HG03520 (cell line): ENCODE measurements at regions not wholly inside any gene's neighbourhood (a gene's known extent, or its start where the extent isn't known, plus 50 kb on each side); places are given as distances from the start of the nearest gene placed in this dataset.

Experiments
- ATAC-seq: cut with Tn5 transposase; IDR thresholded peaks from one replicate; pipeline ENCODE4 v1.9.1; 2021; ENCODE audit warnings: mild to moderate bottlenecking, moderate library complexity; ENCODE audit not compliant: unreplicated experiment

GRCh38 chr5:61949054-61949678 is 356.8 kb upstream of the KIF2A start:
- no peak for ATAC-seq

- ATAC-seq, result no peak
Observed at GRCh38 chr5:61949679-61950435, 356.1 kb upstream of the KIF2A start.

- no peak for ATAC-seq
Observed at GRCh38 chr5:61951295-61951694, 354.7 kb upstream of the KIF2A start.

- ATAC-seq, result no peak
Observed at GRCh38 chr5:61953913-61954312, 352.1 kb upstream of the KIF2A start.

GRCh38 chr5:61964201-61964600 is 341.8 kb upstream of the KIF2A start:
- no peak for ATAC-seq

GRCh38 chr5:61965069-61965468 is 340.9 kb upstream of the KIF2A start:
- no peak for ATAC-seq

- no peak for ATAC-seq
Observed at GRCh38 chr5:61965490-61965889, 340.5 kb upstream of the KIF2A start.

- ATAC-seq, result no peak
Observed at GRCh38 chr5:61966296-61966955, 339.6 kb upstream of the KIF2A start.

GRCh38 chr5:61966997-61967396 is 339.0 kb upstream of the KIF2A start:
- no peak for ATAC-seq

- ATAC-seq, result no peak
Observed at GRCh38 chr5:61967681-61968080, 338.3 kb upstream of the KIF2A start.

GRCh38 chr5:61969347-61969746 is 336.7 kb upstream of the KIF2A start:
- ATAC-seq, result no peak

- ATAC-seq, result no peak
Observed at GRCh38 chr5:61969755-61970154, 336.3 kb upstream of the KIF2A start.

GRCh38 chr5:61970218-61970617 is 335.8 kb upstream of the KIF2A start:
- no peak for ATAC-seq

GRCh38 chr5:61974680-61975079 is 331.3 kb upstream of the KIF2A start:
- ATAC-seq, result peak; percentile 93

GRCh38 chr5:61981886-61982285 is 324.1 kb upstream of the KIF2A start:
- no peak for ATAC-seq

GRCh38 chr5:61991430-61991829 is 314.6 kb upstream of the KIF2A start:
- no peak for ATAC-seq

GRCh38 chr5:61991866-61992265 is 314.1 kb upstream of the KIF2A start:
- no peak for ATAC-seq

- ATAC-seq, result no peak
Observed at GRCh38 chr5:61993295-61993927, 312.6 kb upstream of the KIF2A start.

GRCh38 chr5:61994171-61994570 is 311.8 kb upstream of the KIF2A start:
- ATAC-seq, result no peak

- ATAC-seq, result no peak
Observed at GRCh38 chr5:61995486-61995885, 310.5 kb upstream of the KIF2A start.

- ATAC-seq, result no peak
Observed at GRCh38 chr5:61999371-61999770, 306.6 kb upstream of the KIF2A start.

- no peak for ATAC-seq
Observed at GRCh38 chr5:62000646-62001045, 305.4 kb upstream of the KIF2A start.
